A549 (cell line): ENCODE measurements at regions not wholly inside any gene's neighbourhood (a gene's known extent, or its start where the extent isn't known, plus 50 kb on each side); places are given as distances from the start of the nearest gene placed in this dataset.

Experiments used
- ATAC-seq, 2 experiments: fragments of 200-7000 bp in 1 of 2; fragments of >200 bp in 1 of 2; cut with Nextera tagmentation in 1 of 2; cut with Tn5 transposase in 1 of 2; 3 replicates each; pipeline versions ENCODE4 v1.8.0 to v1.9.1; 2018 to 2020; ENCODE audit warnings: mild to moderate bottlenecking in 1 of 2, moderate library complexity in 1 of 2
- CTCF ChIA-PET: fragments of 300-600 bp; sonication (Branson Sonifier 250); formaldehyde crosslinking; extraction: SDS; loops from one replicate; lab custom pipeline; 2021; ENCODE audit warnings: antibody characterized with exemption, inconsistent platforms; lab: Yijun Ruan, JAX
- POLR2A ChIA-PET: fragments of 350-600 bp; formaldehyde crosslinking; extraction: SDS; loops from one replicate; lab custom pipeline; 2021; ENCODE audit warnings: antibody characterized with exemption, inconsistent platforms; lab: Yijun Ruan, JAX
- DNase-seq, 2 experiments: peaks; one replicate each; pipeline versions ENCODE4 v3.0.0 to v3.0.0-alpha.2; 2011 to 2016; ENCODE audit warnings: low read depth in 1 of 2, low spot score in 1 of 2
- FAIRE-seq: peaks from 2 replicates; lab custom pipeline; 2011; peaks lifted over from hg19 to GRCh38; lab: Jason Lieb, UNC
- H3K27ac ChIP-seq, 2 experiments: fragments of >200 bp; sonication (Bioruptor Twin); formaldehyde crosslinking; 3 replicates each; pipeline ENCODE4 v1.5.1; 2016 to 2017
- H3K4me1 ChIP-seq: fragments of >200 bp; sonication (Bioruptor Twin); formaldehyde crosslinking; 3 replicates; pipeline ENCODE4 v1.6.1; 2016
- H3K4me2 ChIP-seq: fragments of >200 bp; sonication (Bioruptor Twin); formaldehyde crosslinking; 3 replicates; pipeline ENCODE4 v1.6.1; 2016
- H3K4me3 ChIP-seq: fragments of >200 bp; sonication (Bioruptor Twin); formaldehyde crosslinking; 3 replicates; pipeline ENCODE4 v1.5.1; 2016
- H3K9me3 ChIP-seq: fragments of >200 bp; sonication (Bioruptor Twin); formaldehyde crosslinking; 3 replicates; pipeline ENCODE4 v1.6.1; 2016
- CBX2 ChIP-seq: fragments of 200-600 bp; sonication (generic); IDR thresholded peaks from 2 replicates; pipeline ENCODE4 v1.6.1; 2016; ENCODE audit warnings: low read depth, mild to moderate bottlenecking, borderline replicate concordance
- CEBPB ChIP-seq, 2 experiments: fragments of >200 bp in 1 of 2; sonication (Bioruptor Twin) in 1 of 2; formaldehyde crosslinking in 1 of 2; IDR thresholded peaks; 2 replicates each; pipeline ENCODE4 v1.6.1; 2012 to 2016
- CHD2 ChIP-seq: fragments of 150-350 bp; IDR thresholded peaks from 2 replicates; pipeline ENCODE4 v1.6.1; 2014; ENCODE audit warnings: low read length; ENCODE audit not compliant: partially characterized antibody
- EHF ChIP-seq: fragments of 250-450 bp; sonication (Bioruptor Pico); IDR thresholded peaks from 2 replicates; pipeline ENCODE4 v1.5.0; 2020; ENCODE audit warnings: mild to moderate bottlenecking
- EHMT2 ChIP-seq: fragments of 200-600 bp; sonication (generic); IDR thresholded peaks from 2 replicates; pipeline ENCODE4 v1.6.1; 2016; ENCODE audit warnings: antibody characterized with exemption, low read depth, mild to moderate bottlenecking, moderate library complexity
- EP300 ChIP-seq, 2 experiments: fragments of >200 bp; sonication (Bioruptor Twin); formaldehyde crosslinking; IDR thresholded peaks; 2 replicates in 1 of 2; 3 replicates in 1 of 2; pipeline ENCODE4 v1.6.1; 2016 to 2017
- ESRRA ChIP-seq: fragments of 150-350 bp; IDR thresholded peaks from 2 replicates; pipeline ENCODE4 v1.6.1; 2014; ENCODE audit warnings: mild to moderate bottlenecking, low read length, borderline replicate concordance
- FOSL2 ChIP-seq, 2 experiments: fragments of 450-650 bp in 1 of 2; fragments of >200 bp in 1 of 2; sonication (Bioruptor Twin) in 1 of 2; formaldehyde crosslinking; IDR thresholded peaks; 2 replicates each; pipeline versions ENCODE4 v1.5.0 to v1.6.1; 2016 to 2020; ENCODE audit warnings: mild to moderate bottlenecking in 1 of 2, moderate library complexity in 1 of 2
- GATA3 ChIP-seq: IDR thresholded peaks from 2 replicates; pipeline ENCODE4 v1.6.1; 2012; ENCODE audit warnings: borderline replicate concordance
- HEYL ChIP-seq: fragments of 250-450 bp; sonication (Bioruptor Pico); IDR thresholded peaks from 2 replicates; pipeline ENCODE4 v1.8.0; 2021; ENCODE audit warnings: mild to moderate bottlenecking, moderate library complexity
- HOXA7 ChIP-seq: fragments of 250-450 bp; sonication (Bioruptor Pico); IDR thresholded peaks from 2 replicates; pipeline ENCODE4 v1.5.0; 2020; ENCODE audit warnings: mild to moderate bottlenecking, moderate library complexity
- HOXB13 ChIP-seq: fragments of 250-450 bp; sonication (Bioruptor Pico); IDR thresholded peaks from 2 replicates; pipeline ENCODE4 v1.5.0; 2020; ENCODE audit warnings: low read depth, mild to moderate bottlenecking, moderate library complexity
- JUN ChIP-seq, 2 experiments: fragments of >200 bp; sonication (Bioruptor Twin); formaldehyde crosslinking; IDR thresholded peaks; 2 replicates in 1 of 2; 3 replicates in 1 of 2; pipeline ENCODE4 v1.6.1; 2016 to 2017
- KDM1A ChIP-seq: fragments of 200-600 bp; sonication (generic); IDR thresholded peaks from 2 replicates; pipeline ENCODE4 v1.6.1; 2016; ENCODE audit warnings: low read depth, mild to moderate bottlenecking
- MAFK ChIP-seq: fragments of 450-650 bp; IDR thresholded peaks from 2 replicates; pipeline ENCODE4 v1.6.1; 2014; ENCODE audit not compliant: partially characterized antibody
- NFE2L2 ChIP-seq: fragments of 150-350 bp; conservative IDR thresholded peaks from 2 replicates; pipeline ENCODE4 v1.6.1; 2014; ENCODE audit warnings: low read length
- NPAS2 ChIP-seq: fragments of 250-450 bp; sonication (Bioruptor Pico); IDR thresholded peaks from 2 replicates; pipeline ENCODE4 v1.8.0; 2022; ENCODE audit warnings: mild to moderate bottlenecking, moderate library complexity, borderline replicate concordance
- POLR2A ChIP-seq: IDR thresholded peaks from 2 replicates; pipeline ENCODE4 v1.6.1; 2012; ENCODE audit warnings: mild to moderate bottlenecking, low read length
- RARB ChIP-seq: fragments of 250-450 bp; sonication (Bioruptor Pico); IDR thresholded peaks from 2 replicates; pipeline ENCODE4 v1.8.0; 2021; ENCODE audit warnings: mild to moderate bottlenecking, moderate library complexity
- RFX5 ChIP-seq: fragments of 450-650 bp; IDR thresholded peaks from 2 replicates; pipeline ENCODE4 v1.7.1; 2014; ENCODE audit warnings: antibody characterized with exemption, mild to moderate bottlenecking, moderate library complexity
- TP53 ChIP-seq: fragments of 250-450 bp; sonication (Bioruptor Pico); IDR thresholded peaks from 2 replicates; pipeline ENCODE4 v1.5.0; 2021; ENCODE audit warnings: mild to moderate bottlenecking, moderate library complexity
- WGBS: methylation state at CpG from one replicate; pipeline ENCODE4 v1.1.6; 2017; ENCODE audit errors: missing lambda C conversion rate; 5-methylcytosine and 5-hydroxymethylcytosine counted together
- TF ChIP-seq, protein P1 (sequence below): fragments of 450-650 bp; IDR thresholded peaks from 2 replicates; pipeline ENCODE4 v1.6.1; 2014; ENCODE audit warnings: antibody characterized with exemption
- TF ChIP-seq, protein P2 (sequence below): fragments of >200 bp; sonication (Bioruptor Twin); formaldehyde crosslinking; IDR thresholded peaks from 3 replicates; pipeline ENCODE4 v1.6.1; 2016
- TF ChIP-seq, protein P3 (sequence below): fragments of 200-600 bp; sonication (generic); IDR thresholded peaks from 2 replicates; pipeline ENCODE4 v1.6.1; 2016; ENCODE audit warnings: antibody characterized with exemption, mild to moderate bottlenecking, moderate library complexity
- TF ChIP-seq, protein P4 (sequence below): IDR thresholded peaks from 2 replicates; pipeline ENCODE4 v1.6.1; 2012

DNA sequence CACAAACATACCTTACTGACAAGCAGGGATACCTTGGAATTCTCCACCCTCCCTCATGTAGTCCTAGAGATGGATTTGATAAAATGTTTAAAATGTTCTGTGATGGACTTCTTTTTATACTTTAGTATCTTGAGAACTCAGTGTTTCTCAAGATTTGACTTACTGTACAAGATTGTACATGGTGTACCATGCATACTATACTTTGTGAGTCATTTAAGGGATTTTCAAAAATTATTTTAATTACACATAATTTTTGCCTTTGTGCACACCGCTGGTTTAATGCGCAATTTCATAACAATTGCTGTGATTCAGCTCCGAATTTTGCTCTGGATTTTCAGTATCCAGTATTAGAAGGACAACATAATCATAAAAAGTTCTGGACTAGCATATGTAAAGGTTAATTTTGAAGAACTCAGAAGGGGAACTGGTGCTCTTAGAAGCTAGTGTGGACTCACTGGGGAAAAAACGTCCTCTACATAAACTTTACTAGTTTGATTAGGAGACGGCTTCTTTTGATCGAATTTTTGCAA, 78.6 kb upstream of the ACSL3 start:
- POLR2A ChIA-PET, result no interaction called here
- CTCF ChIA-PET, result interaction anchor here (0.8 kb wide), 1 partner anchor 74 kb away, joined by 3 read pairs; no protein-coding TSS in a partner anchor

DNA sequence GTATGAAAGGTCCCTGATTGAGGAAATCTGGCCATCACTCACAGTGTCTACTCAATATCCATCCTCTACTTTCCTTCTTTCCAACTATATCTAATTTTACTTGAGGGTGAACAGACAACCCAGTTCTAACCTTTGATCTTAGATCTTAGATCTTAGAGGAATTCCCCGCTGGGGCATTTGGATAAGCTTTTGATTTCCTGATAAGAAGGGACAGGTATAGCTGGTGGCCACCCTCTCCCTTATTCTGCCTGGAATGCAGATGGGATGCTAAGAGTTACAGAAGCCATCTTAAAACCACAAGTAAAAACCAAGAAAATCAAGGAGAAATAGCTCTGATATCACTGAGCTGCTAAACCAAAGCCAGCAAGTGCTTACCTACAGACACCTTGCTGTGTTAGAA, 77.2 kb upstream of the ACSL3 start:
- POLR2A ChIA-PET, result no interaction called here
- TF ChIP-seq HEYL (CRISPR knock-in tag) (no peak), NFE2L2 (no peak), EHMT2 (no peak), HOXB13 (CRISPR knock-in tag) (no peak), RFX5 (no peak), KDM1A (no peak), TP53 (CRISPR knock-in tag) (no peak)
- TF ChIP-seq, protein P1, sequence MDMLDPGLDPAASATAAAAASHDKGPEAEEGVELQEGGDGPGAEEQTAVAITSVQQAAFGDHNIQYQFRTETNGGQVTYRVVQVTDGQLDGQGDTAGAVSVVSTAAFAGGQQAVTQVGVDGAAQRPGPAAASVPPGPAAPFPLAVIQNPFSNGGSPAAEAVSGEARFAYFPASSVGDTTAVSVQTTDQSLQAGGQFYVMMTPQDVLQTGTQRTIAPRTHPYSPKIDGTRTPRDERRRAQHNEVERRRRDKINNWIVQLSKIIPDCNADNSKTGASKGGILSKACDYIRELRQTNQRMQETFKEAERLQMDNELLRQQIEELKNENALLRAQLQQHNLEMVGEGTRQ, result no peak
- TF ChIP-seq, protein P2, sequence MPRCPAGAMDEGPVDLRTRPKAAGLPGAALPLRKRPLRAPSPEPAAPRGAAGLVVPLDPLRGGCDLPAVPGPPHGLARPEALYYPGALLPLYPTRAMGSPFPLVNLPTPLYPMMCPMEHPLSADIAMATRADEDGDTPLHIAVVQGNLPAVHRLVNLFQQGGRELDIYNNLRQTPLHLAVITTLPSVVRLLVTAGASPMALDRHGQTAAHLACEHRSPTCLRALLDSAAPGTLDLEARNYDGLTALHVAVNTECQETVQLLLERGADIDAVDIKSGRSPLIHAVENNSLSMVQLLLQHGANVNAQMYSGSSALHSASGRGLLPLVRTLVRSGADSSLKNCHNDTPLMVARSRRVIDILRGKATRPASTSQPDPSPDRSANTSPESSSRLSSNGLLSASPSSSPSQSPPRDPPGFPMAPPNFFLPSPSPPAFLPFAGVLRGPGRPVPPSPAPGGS, result no peak
- TF ChIP-seq, protein P3, sequence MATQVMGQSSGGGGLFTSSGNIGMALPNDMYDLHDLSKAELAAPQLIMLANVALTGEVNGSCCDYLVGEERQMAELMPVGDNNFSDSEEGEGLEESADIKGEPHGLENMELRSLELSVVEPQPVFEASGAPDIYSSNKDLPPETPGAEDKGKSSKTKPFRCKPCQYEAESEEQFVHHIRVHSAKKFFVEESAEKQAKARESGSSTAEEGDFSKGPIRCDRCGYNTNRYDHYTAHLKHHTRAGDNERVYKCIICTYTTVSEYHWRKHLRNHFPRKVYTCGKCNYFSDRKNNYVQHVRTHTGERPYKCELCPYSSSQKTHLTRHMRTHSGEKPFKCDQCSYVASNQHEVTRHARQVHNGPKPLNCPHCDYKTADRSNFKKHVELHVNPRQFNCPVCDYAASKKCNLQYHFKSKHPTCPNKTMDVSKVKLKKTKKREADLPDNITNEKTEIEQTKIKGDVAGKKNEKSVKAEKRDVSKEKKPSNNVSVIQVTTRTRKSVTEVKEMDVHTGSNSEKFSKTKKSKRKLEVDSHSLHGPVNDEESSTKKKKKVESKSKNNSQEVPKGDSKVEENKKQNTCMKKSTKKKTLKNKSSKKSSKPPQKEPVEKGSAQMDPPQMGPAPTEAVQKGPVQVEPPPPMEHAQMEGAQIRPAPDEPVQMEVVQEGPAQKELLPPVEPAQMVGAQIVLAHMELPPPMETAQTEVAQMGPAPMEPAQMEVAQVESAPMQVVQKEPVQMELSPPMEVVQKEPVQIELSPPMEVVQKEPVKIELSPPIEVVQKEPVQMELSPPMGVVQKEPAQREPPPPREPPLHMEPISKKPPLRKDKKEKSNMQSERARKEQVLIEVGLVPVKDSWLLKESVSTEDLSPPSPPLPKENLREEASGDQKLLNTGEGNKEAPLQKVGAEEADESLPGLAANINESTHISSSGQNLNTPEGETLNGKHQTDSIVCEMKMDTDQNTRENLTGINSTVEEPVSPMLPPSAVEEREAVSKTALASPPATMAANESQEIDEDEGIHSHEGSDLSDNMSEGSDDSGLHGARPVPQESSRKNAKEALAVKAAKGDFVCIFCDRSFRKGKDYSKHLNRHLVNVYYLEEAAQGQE, result no peak
- FAIRE-seq, result no peak

More for the DNA sequence above, 78.6 kb upstream of the ACSL3 start:
- ATAC-seq (no peak), FAIRE-seq (no peak), DNase-seq (no peak)
- 65% methylated on average over 6 of the region's 6 CpGs for WGBS
- no peak for TF ChIP-seq CBX2
- TF ChIP-seq JUN (IDR thresholded peaks at IDR 0.05), result no peak
- TF ChIP-seq, protein P1, result no peak
- no peak for TF ChIP-seq CEBPB (IDR thresholded peaks at IDR 0.05)
- no peak for TF ChIP-seq ESRRA
- no peak for TF ChIP-seq POLR2A
- TF ChIP-seq HOXA7, result no peak
- no peak for TF ChIP-seq FOSL2 (IDR thresholded peaks at IDR 0.05)
- TF ChIP-seq FOSL2 (CRISPR knock-in tag; IDR thresholded peaks at IDR 0.05), result no peak
- TF ChIP-seq NPAS2 (CRISPR knock-in tag), result no peak
- TF ChIP-seq EP300 (IDR thresholded peaks at IDR 0.05), result no peak
- no peak for TF ChIP-seq RARB (CRISPR knock-in tag)
- TF ChIP-seq, protein P4, sequence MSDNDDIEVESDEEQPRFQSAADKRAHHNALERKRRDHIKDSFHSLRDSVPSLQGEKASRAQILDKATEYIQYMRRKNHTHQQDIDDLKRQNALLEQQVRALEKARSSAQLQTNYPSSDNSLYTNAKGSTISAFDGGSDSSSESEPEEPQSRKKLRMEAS, result no peak
- TF ChIP-seq EHF (CRISPR knock-in tag), result no peak
- no peak for TF ChIP-seq MAFK
- no peak for TF ChIP-seq GATA3
- no peak for TF ChIP-seq CHD2
- no peak overlapping the region; a peak in 1 of 6 replicates for H3K27ac ChIP-seq
- H3K4me3 ChIP-seq, result no peak overlapping the region
- H3K4me1 ChIP-seq, result peaks cover 9% of the 10 kb centered on the region
- H3K9me3 ChIP-seq, result no peaks in the 10 kb centered on the region; the same call in 2 of the 3 replicates
- H3K4me2 ChIP-seq, result no peak overlapping the region

More for the DNA sequence above, 77.2 kb upstream of the ACSL3 start:
- DNase-seq (no peak), ATAC-seq (no peak)
- Histone ChIP-seq H3K27ac (no peak overlapping the region; a peak in 1 of 6 replicates), H3K4me2 (no peak overlapping the region), H3K4me3 (no peak overlapping the region), H3K9me3 (no peaks in the 10 kb centered on the region; the same call in 2 of the 3 replicates), H3K4me1 (peaks cover 19% of the 10 kb centered on the region)
- WGBS, result 86% methylated on average over 1 of the region's 1 CpG
- CTCF ChIA-PET, result interaction anchor here (1.2 kb wide), 1 partner anchor 13 kb away, joined by 3 read pairs; no protein-coding TSS in a partner anchor
